PC-9 (cell line): ENCODE measurements at regions not wholly inside any gene's neighbourhood (a gene's known extent, or its start where the extent isn't known, plus 50 kb on each side); places are given as distances from the start of the nearest gene placed in this dataset.

Experiments
- EZH2 ChIP-seq: fragments of 200-600 bp; sonication (generic); IDR thresholded peaks from 2 replicates; pipeline ENCODE4 v1.8.0; 2017; ENCODE audit warnings: antibody characterized with exemption, low read depth
- TF ChIP-seq, protein P1 (sequence below): fragments of 200-600 bp; sonication (generic); conservative IDR thresholded peaks from 2 replicates; pipeline ENCODE4 v1.6.1; 2017; ENCODE audit warnings: mixed run types, antibody characterized with exemption, mild to moderate bottlenecking, moderate library complexity

- TF ChIP-seq, protein P1, sequence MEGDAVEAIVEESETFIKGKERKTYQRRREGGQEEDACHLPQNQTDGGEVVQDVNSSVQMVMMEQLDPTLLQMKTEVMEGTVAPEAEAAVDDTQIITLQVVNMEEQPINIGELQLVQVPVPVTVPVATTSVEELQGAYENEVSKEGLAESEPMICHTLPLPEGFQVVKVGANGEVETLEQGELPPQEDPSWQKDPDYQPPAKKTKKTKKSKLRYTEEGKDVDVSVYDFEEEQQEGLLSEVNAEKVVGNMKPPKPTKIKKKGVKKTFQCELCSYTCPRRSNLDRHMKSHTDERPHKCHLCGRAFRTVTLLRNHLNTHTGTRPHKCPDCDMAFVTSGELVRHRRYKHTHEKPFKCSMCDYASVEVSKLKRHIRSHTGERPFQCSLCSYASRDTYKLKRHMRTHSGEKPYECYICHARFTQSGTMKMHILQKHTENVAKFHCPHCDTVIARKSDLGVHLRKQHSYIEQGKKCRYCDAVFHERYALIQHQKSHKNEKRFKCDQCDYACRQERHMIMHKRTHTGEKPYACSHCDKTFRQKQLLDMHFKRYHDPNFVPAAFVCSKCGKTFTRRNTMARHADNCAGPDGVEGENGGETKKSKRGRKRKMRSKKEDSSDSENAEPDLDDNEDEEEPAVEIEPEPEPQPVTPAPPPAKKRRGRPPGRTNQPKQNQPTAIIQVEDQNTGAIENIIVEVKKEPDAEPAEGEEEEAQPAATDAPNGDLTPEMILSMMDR: no peak
- TF ChIP-seq EZH2: no peak
Observed at GRCh38 chr7:29639386-29639785, 75.8 kb downstream of the PRR15 start.
